SKM-1 (cell line): ENCODE measurements at regions not wholly inside any gene's neighbourhood (a gene's known extent, or its start where the extent isn't known, plus 50 kb on each side); places are given as distances from the start of the nearest gene placed in this dataset.

ENCODE experiments used
- DNase-seq: peaks from one replicate; lab custom pipeline; 2025; ENCODE audit not compliant: unreplicated experiment; lab: John Stamatoyannopoulos, UW

DNA sequence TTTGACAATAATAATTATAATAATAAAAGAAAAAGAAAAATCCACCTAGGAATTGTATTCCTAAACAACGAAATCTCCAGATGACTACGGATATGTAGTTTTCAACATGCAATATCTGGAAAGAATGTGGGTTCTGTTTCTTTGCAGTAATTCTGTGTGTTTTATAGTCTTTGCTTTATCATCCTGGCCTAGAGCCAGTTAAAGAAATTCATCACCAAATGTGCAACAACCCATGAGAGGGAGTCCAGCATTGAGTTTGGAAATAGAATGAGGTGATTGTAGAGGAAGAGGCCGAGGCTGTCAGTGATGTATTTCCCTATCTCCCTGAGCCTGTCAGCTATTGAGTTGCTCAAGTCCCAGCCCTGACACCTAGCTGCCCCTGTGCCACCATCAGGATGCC, 200.5 kb upstream of the DCN start:
- DNase-seq, result no peak

DNA sequence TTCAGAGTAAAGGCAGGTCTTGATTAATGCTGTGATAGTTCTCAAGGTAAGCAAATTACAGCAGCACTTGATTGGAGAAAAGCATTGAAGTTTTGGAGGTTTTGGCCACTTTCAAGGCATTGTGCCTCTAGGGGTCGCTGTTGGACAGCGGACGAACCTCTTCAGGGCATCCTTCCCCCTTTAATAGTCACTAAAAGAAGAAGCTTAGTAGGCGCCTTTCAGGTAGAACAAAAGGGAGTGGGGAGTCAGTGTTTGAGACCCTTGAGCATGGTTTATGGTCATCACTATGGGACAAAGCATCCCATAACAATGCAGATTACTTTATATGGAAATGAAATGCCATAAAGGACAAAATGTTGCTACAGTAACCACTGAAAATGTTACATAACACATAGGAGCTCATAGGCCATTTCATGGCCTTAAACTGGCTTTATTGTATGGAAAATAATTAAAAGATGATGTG, 199.5 kb upstream of the DCN start:
- DNase-seq, result peak; percentile 3

DNA sequence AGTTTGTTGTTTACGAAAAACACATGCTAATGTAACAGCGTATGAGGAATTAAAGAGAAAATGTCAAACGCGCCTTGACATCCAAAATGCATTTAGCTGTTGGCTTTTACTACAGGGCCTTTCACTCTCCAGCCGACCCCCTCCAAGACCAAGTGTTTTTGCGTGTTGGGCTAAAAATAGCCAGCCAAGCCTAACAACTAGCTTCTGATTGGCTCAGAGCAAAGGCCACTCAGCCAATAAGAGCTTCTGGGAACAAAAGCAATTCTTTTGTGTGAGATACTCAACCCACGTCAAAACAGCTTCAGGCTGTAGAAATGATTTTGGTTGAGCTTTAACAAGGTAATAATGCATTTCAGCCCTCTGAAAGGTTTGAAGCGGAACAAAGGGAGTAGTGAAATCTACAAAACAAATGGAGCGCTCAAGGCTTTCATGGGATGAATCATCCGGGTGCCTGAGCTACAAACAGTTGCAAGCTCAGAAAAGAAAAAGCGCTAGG, 198.7 kb upstream of the DCN start:
- DNase-seq, result no peak

DNA sequence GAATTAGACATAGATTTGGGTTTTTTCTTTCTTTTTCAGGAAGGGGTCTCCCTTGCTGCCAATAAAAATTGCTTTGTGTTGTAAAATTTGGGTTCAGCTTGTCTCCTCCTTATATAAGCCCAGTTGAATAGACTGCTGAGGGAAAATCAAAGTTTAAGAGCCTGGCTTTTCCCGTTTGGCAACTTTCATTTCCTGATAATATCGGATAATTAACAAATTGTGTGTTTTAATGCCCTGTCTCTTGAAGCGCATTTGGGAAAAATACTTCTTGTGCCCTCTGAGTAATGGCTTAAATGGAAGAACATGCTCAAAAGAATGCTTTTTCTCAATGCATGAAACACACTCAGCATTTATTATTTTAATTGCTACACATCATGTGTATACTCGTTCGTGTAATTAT, 198.0 kb upstream of the DCN start:
- DNase-seq, result no peak

DNA sequence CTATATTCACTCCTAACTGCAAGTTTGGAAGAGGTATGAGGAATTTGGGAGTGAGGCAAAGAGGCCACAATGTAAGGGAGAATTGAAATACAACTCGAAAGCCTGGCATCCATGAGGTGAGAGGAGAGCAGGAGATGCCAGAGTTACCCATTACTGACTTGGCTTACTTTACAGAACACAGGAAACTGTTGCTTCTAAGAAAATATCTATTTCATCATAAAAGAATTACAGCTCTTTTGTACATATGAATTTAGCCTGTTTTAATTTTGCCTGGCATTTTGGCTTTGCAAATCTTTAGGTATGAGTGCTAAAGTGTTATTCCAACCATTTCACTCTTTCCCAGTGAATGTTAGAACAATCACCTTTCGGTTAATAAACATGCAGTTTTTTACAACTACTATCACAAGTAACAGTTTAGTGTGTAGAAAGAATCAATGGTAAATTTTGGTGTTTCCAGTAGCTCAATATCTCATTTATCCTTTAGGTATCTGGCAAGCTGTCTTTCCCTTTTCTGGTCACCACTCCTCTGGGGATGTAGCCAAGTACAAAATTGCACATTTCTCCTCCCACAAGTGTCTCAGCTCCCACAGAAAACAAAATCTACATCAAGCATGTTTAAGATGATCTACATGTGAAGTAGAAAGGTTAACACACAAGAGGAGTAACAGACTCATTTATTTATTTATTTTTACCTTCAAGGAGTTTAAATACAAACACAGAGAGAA, 196.6 kb upstream of the DCN start:
- DNase-seq, result no peak

DNA sequence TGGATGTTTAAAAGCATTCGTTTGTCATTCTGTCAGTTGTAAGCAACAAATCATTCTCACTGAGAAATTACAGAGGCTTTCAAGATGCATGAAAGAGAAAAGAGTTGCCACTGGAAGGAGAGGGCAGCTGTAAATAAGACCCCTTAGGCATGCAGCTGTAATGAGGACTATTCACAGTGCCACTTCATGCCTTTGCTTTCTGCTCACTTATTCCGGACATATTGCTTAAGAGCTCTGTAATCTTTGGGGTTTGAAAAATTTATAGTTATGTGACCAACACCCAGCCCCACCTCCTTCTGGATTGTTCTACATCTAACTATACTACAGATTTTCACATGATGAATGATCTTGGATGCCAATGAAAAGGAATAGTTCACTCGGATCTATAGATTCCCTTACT, 194.8 kb upstream of the DCN start:
- no peak for DNase-seq

DNA sequence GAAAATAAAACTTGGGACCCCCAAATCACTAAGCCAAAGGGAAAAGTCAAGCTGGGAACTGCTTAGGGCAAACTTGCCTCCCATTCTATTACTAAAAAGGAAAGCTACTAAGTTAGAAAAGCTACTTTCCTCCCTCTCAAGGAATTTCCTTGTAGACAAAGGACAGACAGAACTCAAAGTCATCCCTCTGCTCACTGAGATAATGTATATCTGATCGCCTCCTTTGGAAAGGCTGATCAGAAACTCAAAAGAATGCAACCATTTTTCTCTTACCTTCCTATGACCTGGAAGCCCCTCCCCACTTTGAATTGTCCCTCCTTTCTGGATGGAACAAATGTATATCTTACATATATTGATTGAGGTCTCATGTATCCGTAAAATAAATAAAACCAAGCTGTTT, 190.5 kb upstream of the DCN start:
- DNase-seq, result no peak

DNA sequence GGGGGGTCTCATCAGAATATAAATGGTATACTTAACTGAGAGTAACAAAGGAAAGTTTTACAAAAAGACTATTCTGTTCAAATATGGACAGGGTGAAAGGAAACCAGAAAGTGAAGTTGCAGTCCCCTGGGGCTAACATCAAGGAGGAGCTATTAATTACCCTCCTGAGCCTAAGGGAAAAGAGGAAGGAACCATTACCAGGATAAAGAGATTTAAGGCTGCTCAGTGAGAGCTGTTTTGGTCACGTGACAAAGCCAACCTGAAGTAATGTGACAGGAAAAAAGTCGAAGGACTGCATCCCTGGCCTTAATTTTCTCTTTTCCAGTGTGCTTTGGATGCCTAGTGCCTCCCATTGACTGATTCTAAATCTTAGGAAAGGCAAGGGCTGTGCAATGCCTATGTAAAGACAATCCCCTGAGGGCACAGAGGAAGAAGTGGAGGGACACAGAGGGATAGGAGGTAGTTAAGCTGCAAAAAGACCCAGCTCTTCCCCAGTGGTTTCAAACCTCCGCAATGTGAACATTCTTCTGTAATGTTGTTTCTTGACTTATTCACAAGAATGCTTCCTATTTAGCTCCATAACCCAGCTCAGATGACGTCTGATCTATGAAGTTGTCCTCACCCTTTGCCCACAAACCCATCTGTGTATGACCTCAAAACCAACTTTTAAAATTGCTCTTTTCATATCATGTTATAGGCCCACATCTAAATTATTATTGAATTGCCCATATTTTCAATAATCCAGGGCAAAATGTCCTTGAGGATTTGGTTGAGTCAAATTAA, 187.7 kb upstream of the DCN start:
- DNase-seq, result no peak

DNA sequence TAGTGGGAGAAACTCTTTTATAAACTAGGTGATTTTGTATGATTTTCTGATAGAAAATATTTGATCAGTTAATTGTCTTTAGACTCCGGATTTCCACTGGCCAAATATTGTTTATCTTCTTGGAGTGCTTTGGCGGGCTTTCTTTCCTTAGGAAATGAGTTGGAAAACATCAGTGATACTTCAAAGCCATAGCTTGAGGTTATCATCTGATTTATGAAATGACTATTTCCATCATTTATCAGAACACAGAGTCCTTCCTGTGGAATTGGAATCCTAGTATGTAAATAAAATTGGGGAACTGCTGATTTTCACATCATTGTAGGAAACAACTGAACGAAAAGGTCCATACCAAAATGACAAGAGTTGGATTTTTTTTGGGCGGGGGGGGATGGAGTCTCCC, 186.0 kb upstream of the DCN start:
- no peak for DNase-seq

DNA sequence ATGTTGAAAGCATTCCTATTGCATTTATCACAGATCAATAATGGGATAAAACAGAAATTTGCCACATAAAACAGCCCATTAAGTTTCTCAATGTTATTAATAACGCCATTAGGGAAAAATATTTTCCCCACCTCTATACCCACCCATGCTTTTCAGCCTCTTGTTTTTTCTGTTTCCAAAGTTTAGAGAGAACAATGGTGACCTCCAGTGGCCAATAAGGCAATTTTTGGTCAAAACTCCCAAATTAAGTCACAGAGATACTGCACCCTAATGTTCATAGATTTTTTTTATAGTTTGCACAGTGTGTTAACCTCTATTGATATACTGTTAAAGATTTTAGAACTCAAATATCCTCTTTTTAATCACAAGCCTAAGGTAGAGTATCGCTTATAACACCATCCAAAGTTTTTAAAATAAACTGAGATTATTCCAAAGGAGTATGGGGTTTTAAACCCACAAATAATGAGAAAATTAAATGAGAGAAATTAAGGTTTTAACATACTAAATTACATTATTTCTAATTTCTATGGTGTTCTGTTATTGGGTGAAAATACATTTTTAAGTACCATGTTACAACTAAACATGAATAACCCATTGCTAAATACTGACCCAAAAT, 184.7 kb upstream of the DCN start:
- no peak for DNase-seq

DNA sequence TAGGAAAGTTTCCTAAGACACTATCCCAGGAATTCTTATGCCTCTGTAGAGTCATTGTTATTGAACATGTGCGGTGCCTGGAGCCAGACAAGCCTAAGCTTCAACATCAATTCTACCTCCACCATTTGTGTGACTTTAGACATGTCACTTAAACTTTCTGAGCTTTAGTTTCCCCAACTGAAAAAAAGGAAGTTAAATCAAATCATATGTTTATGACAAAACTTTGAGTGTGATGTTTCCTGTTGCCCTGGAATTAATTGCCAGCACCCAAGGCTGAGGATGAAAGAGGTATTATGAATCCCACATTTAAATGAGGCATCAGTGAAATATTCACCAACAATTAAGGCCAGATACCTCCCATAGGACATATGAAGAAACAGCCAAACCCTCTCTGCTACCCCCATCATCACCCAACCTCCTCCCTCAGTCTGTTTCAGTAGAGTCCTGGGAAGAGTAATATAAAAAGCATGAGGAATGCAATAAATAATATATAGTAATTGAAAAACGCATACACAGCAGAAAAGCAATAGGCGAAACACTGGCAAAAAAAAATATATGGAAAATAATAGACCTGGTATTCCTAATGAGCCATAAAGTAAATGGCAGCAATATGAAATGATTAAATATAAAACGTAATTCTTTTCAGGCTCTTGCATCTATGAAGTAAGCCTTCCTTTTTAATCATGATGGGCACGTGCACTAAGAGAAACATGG, 182.0 kb upstream of the DCN start:
- no peak for DNase-seq

DNA sequence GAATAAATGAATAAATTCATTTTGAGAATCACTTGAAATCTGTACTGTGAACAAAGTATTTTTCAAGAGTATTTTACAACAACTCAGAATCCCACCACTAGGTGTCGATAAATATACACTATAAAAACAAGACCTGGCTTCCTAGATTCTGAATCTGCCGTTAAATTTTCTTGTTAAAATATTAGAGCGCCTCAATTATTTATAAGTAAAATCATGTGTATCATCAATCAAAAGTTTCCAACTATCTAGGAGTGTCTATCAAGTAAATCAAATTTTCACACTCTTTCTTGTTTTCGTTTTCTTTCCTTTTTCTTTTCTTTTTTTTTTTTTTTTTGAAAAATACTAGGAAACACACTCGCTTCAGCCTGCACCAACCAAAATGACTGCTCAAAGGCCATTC, 179.2 kb upstream of the DCN start:
- peak; percentile 3 for DNase-seq

DNA sequence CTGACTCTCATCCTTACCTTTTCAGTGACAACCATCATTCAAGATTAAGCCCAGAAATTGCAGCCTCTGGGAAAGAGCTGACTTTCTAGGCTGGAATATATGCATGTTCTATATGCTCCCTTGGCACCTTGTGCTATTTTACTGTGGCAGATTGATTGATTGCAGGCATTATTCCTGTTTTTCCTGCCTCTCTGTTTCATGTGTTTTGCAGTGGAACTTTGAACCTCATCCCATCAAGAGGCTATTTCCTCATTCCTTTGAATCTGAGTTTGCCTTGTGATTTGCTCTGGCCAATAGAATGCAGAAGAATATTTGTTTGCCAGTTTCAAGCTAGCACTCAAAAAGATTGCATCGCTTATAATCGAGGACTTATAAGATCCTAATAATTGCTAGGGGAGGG, 174.8 kb upstream of the DCN start:
- DNase-seq, result no peak

DNA sequence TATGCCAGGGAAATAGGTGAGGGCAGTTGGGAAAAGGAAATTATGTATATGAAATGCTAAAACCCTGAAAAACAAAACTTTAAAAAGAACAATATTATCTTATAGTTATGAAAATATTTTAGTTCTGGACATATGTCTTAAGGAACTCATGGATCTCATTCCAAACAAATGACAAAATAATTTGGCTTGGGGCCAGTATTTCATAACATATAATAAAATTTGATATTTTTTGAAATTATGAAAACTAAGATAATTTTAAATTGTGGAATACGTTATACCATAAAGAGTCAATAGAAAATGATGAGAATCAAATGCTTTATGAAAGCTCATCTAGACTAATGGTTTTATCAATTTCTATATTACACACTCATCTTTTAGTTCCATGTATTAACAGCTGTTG, 173.8 kb upstream of the DCN start:
- no peak for DNase-seq

DNA sequence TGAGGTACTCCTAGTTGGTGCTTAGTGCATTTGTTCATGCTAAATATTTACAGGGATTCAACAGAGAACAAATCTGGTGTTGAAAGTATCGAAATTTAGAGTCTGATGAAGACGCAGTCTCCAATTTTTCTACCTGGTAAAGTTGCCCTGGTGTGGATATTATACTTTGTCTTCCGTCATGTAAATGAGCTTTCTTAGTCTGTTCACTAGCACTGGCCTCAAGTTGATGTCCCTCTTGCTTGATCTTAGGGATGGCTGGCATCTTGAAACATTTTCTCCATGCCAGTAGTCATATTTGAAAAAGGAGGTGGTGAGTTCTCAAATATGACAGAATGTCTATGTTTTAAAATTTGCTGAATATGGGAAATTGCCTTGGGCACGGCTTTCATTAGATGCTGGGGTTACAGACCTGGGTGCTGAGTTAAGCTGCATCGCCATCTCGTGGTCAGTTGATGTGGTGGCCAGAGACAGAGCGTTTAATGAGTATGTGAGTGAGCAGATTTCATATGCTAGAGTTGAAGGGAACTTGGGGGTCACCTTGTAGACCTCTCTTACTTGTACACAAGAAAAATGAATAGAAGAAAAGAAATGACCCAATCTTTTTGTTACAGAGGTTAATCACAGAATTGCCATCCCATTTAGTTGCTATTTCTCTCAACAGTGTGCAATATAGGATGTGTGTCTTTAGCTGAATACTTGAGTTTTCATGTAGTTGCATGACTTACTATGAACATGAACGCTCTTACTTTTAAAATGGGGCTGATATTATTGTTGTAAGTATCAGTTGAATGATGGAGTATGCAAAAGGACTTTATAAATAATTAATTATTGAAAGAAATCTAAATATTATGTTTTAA, 172.8 kb upstream of the DCN start:
- peak; percentile 3 for DNase-seq

DNA sequence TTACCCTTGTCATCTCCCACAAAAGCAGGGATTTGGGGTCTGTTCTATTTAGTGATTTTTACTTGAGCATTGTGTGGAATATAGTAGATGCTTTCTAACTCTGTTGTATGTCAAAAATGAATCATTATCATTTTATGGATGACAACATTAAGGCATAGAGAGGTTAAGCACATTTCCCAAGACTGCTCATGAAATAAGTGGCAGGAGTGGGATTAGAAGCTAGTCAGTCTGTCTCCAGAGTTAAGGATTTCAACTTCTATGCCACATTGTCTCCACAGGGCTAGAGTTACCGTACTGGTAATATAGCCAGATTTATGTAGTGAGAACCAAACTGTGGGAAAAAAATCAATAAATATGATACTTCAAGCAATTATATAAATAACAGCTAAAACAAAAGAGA, 170.6 kb upstream of the DCN start:
- DNase-seq, result no peak

DNA sequence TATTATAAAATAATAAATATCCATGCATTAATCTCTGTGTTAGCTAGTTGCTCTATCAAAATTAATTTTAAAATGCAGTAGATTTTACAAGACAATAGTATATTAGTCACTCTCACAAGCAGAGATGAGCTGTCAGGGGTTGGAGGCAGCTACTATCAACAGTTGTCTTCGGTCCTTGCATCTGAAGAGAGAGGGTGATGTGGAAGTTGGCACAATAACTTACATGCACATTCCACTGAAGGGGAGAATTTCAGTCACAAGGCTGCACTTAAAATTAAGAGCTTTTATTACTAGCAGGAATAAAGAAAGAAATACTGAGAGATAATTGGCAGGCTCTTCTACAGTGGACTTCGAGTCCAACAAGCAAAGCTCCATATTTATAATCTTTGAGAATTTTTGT, 166.9 kb upstream of the DCN start:
- no peak for DNase-seq

DNA sequence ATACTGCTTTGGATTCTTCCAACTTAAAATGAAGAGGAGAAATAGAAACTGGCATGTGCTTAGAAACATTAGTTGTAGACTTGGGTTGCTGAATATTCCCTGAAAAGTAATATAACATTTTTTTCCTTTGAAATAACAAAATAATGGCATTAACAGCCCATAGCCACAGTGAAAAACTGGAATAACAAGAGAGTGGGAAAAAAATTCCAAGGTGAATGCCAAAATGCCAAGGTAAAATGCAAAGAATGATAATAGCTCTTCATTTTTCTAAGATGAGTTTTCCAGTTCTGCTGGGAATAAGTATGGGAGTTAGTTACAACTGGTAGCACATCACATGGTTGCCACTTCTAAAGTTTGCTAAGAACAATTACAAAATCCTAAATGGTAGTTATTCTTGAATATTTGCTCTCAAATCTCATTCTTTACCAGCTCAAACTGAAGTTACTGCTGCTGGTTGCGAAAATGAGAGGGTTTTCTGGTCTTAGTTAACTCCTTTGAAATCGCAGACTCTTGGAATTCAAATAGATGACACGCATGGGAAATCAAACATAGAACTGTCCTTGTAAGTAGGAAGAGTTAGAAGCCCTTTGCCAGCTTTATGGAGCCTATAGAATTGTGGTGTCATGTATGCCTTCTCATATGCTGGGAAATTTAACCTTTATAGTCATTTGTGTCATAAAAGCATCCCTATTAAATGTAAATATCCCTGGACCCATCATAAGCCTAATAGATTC, 165.0 kb upstream of the DCN start:
- no peak for DNase-seq

DNA sequence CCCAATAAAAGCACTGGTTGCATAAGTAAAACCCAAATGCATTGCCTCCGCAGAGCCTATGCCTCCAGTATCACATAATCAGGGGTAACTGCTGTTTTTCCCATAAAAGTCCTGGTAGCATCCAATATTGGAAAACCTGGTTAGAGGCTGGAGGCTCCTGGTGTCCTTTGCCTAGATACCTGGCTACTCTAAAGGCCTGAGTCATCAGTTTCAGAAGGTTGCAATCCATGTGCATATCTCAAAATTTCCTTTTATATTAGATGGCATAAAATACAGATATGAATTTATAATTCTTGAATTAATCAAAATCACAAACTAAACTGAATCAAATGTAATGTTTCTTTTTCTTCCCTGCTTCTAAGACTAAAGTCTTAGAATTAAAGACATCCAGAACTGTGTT, 164.2 kb upstream of the DCN start:
- DNase-seq, result no peak

DNA sequence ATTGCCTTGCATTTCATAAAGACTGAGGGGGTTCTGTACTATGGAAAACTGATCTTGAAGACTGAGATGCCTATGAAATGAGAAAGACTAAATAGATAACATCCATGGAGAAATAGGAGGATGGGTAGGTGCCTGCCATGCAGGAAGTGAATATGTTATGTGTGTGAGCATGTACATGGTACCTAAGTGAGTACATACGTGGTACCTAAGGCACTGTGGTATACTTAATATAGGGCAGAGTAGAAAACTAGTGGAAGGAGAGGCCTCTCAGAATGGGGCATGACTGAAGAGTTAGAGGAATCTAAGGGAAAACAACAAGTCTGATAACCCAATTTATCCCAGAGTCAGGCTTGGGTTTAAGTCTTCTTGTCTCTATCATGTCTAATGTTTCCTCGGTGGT, 161.8 kb upstream of the DCN start:
- DNase-seq, result no peak
